ENCODE measurements at regions not wholly inside any gene's neighbourhood (a gene's known extent, or its start where the extent isn't known, plus 50 kb on each side); places are given as distances from the start of the nearest gene placed in this dataset.

DNA sequence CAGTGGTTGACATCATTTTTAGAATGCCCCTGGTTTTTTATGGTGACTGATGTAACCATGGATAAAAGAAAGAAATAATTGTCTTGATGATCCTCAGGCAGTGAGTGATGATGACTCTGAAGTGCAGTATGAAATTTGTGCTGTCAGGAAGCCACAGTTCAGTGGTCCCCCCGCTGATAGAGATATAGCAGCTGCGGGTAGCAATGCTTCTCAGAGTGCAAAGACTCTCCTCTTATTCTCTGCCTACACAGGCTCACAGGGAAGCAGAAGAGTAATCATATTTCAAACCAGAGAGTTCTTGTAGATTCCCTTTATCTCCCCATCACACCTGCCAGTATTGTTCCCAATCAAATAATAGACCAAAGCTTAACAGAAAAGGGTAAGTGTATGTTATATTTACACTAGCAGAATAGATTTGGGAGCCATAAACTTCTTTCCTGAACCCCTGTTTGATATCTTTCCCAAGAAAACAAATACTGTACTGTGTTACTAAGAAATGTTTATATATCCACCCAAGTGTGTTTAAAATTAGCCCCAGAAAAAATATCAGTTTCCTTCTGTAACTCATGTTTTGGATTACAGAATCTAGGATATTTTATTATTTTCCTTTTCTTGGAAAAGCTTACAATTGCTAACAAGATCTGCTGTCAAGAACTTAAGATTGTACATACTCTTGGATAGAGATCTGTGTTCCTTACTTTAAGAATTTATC is 1817.4 kb upstream of the FLRT2 start (continued):
- TF ChIP-seq, protein P1, sequence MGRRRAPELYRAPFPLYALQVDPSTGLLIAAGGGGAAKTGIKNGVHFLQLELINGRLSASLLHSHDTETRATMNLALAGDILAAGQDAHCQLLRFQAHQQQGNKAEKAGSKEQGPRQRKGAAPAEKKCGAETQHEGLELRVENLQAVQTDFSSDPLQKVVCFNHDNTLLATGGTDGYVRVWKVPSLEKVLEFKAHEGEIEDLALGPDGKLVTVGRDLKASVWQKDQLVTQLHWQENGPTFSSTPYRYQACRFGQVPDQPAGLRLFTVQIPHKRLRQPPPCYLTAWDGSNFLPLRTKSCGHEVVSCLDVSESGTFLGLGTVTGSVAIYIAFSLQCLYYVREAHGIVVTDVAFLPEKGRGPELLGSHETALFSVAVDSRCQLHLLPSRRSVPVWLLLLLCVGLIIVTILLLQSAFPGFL (CRISPR knock-in tag; IDR thresholded peaks at IDR 0.05; ENCODE audit: borderline replicate concordance): no peak
- TF ChIP-seq NR2C2 (CRISPR knock-in tag; IDR thresholded peaks at IDR 0.05) (no peak), ZNF219 (CRISPR knock-in tag; IDR thresholded peaks at IDR 0.05; ENCODE audit: borderline replicate concordance) (no peak), OVOL2 (CRISPR knock-in tag; IDR thresholded peaks at IDR 0.05; ENCODE audit: borderline replicate concordance) (no peak)
- TF ChIP-seq, protein P2, sequence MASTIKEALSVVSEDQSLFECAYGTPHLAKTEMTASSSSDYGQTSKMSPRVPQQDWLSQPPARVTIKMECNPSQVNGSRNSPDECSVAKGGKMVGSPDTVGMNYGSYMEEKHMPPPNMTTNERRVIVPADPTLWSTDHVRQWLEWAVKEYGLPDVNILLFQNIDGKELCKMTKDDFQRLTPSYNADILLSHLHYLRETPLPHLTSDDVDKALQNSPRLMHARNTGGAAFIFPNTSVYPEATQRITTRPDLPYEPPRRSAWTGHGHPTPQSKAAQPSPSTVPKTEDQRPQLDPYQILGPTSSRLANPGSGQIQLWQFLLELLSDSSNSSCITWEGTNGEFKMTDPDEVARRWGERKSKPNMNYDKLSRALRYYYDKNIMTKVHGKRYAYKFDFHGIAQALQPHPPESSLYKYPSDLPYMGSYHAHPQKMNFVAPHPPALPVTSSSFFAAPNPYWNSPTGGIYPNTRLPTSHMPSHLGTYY (CRISPR knock-in tag; IDR thresholded peaks at IDR 0.05): no peak
- TF ChIP-seq, protein P3, sequence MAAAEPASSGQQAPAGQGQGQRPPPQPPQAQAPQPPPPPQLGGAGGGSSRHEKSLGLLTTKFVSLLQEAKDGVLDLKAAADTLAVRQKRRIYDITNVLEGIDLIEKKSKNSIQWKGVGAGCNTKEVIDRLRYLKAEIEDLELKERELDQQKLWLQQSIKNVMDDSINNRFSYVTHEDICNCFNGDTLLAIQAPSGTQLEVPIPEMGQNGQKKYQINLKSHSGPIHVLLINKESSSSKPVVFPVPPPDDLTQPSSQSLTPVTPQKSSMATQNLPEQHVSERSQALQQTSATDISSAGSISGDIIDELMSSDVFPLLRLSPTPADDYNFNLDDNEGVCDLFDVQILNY (CRISPR knock-in tag; IDR thresholded peaks at IDR 0.05): no peak
- TF ChIP-seq, protein P4, sequence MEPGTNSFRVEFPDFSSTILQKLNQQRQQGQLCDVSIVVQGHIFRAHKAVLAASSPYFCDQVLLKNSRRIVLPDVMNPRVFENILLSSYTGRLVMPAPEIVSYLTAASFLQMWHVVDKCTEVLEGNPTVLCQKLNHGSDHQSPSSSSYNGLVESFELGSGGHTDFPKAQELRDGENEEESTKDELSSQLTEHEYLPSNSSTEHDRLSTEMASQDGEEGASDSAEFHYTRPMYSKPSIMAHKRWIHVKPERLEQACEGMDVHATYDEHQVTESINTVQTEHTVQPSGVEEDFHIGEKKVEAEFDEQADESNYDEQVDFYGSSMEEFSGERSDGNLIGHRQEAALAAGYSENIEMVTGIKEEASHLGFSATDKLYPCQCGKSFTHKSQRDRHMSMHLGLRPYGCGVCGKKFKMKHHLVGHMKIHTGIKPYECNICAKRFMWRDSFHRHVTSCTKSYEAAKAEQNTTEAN (CRISPR knock-in tag; IDR thresholded peaks at IDR 0.05): no peak

DNA sequence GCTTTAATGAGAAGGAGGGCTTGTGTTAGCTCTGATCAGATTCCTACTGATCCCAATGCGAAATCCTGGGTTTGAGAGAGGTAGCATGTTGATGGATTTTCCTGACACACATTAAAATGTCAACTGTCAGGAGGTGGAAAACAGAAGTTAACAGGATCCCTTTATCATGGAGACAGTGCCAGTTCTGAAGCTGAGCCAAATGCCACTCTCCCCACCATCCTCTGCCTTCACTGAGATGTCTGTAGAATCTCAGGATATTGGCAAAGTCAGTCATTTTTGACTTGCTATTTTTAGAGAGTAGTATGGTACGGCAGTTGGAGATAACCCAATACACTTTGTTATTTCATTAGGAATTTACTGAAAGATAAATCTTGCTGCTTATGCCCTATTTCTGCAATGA is 1816.2 kb upstream of the FLRT2 start:
- ATAC-seq (no peak), DNase-seq (ENCODE audit: low spot score) (no peak)
- Mint-ChIP-seq H3K27me3 (ENCODE audit: low read depth) (no peaks in the 10 kb centered on the region), H3K36me3 (peaks cover 5% of the 10 kb centered on the region), H3K27ac (no peak overlapping the region), H3K9me3 (peaks cover 6% of the 10 kb centered on the region), H3K4me1 (no peaks in the 10 kb centered on the region), H3K4me3 (no peak overlapping the region)
- TF ChIP-seq ZNF263 (CRISPR knock-in tag; IDR thresholded peaks at IDR 0.05; ENCODE audit: low read depth) (no peak), SMAD3 (CRISPR knock-in tag; IDR thresholded peaks at IDR 0.05; ENCODE audit: borderline replicate concordance) (no peak), CBFB (CRISPR knock-in tag; IDR thresholded peaks at IDR 0.05; ENCODE audit: low read depth) (no peak), ZNF396 (CRISPR knock-in tag; IDR thresholded peaks at IDR 0.05; ENCODE audit: borderline replicate concordance) (no peak), SP1 (CRISPR knock-in tag; conservative IDR thresholded peaks at IDR 0.05) (no peak), GRHL2 (CRISPR knock-in tag; IDR thresholded peaks at IDR 0.05; ENCODE audit: insufficient replicate concordance, severe bottlenecking) (no peak), FOXK1 (CRISPR knock-in tag; IDR thresholded peaks at IDR 0.05) (no peak)
- TF ChIP-seq, protein P5, sequence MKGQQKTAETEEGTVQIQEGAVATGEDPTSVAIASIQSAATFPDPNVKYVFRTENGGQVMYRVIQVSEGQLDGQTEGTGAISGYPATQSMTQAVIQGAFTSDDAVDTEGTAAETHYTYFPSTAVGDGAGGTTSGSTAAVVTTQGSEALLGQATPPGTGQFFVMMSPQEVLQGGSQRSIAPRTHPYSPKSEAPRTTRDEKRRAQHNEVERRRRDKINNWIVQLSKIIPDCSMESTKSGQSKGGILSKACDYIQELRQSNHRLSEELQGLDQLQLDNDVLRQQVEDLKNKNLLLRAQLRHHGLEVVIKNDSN (CRISPR knock-in tag; IDR thresholded peaks at IDR 0.05): no peak
- TF ChIP-seq, protein P6, sequence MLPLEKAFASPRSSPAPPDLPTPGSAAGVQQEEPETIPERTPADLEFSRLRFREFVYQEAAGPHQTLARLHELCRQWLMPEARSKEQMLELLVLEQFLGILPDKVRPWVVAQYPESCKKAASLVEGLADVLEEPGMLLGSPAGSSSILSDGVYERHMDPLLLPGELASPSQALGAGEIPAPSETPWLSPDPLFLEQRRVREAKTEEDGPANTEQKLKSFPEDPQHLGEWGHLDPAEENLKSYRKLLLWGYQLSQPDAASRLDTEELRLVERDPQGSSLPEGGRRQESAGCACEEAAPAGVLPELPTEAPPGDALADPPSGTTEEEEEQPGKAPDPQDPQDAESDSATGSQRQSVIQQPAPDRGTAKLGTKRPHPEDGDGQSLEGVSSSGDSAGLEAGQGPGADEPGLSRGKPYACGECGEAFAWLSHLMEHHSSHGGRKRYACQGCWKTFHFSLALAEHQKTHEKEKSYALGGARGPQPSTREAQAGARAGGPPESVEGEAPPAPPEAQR (CRISPR knock-in tag; IDR thresholded peaks at IDR 0.05): no peak
- TF ChIP-seq, protein P7, sequence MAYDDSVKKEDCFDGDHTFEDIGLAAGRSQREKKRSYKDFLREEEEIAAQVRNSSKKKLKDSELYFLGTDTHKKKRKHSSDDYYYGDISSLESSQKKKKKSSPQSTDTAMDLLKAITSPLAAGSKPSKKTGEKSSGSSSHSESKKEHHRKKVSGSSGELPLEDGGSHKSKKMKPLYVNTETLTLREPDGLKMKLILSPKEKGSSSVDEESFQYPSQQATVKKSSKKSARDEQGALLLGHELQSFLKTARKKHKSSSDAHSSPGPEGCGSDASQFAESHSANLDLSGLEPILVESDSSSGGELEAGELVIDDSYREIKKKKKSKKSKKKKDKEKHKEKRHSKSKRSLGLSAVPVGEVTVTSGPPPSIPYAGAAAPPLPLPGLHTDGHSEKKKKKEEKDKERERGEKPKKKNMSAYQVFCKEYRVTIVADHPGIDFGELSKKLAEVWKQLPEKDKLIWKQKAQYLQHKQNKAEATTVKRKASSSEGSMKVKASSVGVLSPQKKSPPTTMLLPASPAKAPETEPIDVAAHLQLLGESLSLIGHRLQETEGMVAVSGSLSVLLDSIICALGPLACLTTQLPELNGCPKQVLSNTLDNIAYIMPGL (CRISPR knock-in tag; IDR thresholded peaks at IDR 0.05): no peak
- ChIA-PET CTCF (no interaction called here), POLR2A (no interaction called here)

All from WTC11 (cell line).